ENCODE measurements at regions not wholly inside any gene's neighbourhood (a gene's known extent, or its start where the extent isn't known, plus 50 kb on each side); places are given as distances from the start of the nearest gene placed in this dataset.

DNA sequence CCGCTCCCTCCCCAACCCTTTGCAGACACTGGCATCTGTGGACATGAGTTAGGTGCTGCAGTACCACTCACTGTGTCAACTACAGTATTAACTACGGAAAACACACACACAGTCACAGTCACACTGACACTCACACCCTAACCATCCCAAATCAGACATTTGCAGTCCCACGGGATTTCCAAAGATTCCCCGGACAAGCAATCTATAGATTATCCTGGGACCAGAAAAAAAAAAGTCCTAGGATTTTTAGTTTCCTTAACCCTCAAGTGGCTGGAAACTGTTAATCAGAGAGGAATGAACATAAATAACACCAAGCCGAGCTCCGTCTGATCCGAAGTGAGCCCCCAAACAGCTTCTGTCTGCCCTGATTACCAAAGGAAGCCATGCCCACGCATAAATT lies 81.9 kb upstream of the DHRSX start:
- TF ChIP-seq CTCF (IDR thresholded peaks at IDR 0.05), result no peak
- TF ChIP-seq POLR2AphosphoS5 (IDR thresholded peaks at IDR 0.05), result no peak
- no peak for TF ChIP-seq EP300 (IDR thresholded peaks at IDR 0.05)
- no peak for TF ChIP-seq POLR2A (IDR thresholded peaks at IDR 0.05)

Measured in suprapubic skin (tissue), 4 donors.